Activated effector memory CD4-positive, alpha-beta T cell treated with Interleukin-2 at 50 U/mL for 16 hours (primary cell): ENCODE measurements at regions not wholly inside any gene's neighbourhood (a gene's known extent, or its start where the extent isn't known, plus 50 kb on each side); places are given as distances from the start of the nearest gene placed in this dataset.

Experiments used
- DNase-seq: peaks from one replicate; pipeline ENCODE4 v3.0.0-alpha.2; 2020

- DNase-seq = no peak
Observed at GRCh38 chr20:52294106-52294628, 102.6 kb upstream of the ZFP64 start.

GRCh38 chr20:52291109-52291508 lies 99.5 kb upstream of the ZFP64 start:
- DNase-seq = no peak

DNA sequence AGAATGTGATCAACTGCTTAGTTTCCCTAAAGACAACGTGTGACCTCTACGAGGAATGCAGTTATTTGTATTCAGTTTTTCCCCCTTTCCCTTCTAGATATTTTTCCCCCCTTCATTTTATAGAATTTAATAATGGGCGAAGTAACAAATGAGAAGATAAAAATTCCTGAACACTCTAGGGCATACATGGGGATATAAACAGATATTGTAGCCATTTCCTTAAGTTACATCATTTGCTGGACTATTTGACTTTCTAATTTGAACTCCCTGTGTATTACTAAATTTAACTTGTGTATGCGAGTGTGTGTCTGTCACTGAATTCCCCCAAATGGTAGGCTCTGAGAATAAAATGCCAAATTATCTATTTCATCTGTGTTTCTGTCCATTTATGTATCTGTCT lies 99.0 kb upstream of the ZFP64 start:
- DNase-seq = no peak

- no peak for DNase-seq
Observed at GRCh38 chr20:52289956-52290565, 98.5 kb upstream of the ZFP64 start.

DNA sequence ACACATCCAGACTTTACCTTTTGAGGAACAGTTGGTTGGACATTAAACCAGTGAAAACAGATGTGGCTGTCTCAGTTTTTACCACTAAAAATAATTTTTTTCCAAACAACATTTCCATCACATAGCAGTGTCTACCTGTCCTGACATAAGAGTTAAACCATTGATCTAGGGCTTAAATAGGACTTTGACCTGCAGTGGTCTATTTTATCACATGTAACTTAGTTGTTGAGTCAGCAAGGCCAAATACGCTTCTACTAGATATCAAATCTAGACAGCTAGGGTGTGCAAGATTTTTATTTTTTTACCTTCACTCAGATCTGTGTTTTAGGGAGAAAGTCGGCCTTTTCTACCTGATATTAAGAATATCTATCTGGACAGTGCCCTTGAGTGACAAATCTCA lies 88.8 kb upstream of the ZFP64 start:
- DNase-seq = no peak

GRCh38 chr20:52279706-52280105 lies 88.1 kb upstream of the ZFP64 start:
- no peak for DNase-seq

DNA sequence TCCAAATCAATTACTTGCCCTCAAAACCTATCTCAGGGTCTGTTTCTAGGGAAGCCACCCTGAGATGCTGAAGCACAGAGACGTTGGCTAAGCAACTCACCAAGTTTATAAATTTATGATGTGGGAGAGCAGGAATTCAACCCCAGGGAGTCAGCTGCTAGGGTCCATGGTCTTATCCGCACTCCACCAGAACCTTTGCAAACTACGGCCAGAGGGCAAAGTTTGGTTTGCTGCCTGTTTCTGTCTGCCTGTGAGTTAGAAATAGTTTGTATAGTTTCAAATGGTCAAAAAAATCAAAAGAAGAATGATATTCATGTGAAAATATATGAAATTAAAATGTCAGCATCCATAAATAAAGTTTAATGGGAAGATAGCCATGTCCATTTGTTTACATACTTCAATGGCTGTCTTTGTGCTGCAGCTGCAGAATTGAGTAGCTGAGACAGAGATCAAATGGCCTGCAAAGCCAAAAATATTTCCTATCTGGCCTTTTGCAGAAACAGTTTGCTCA lies 83.7 kb upstream of the ZFP64 start:
- no peak for DNase-seq

DNA sequence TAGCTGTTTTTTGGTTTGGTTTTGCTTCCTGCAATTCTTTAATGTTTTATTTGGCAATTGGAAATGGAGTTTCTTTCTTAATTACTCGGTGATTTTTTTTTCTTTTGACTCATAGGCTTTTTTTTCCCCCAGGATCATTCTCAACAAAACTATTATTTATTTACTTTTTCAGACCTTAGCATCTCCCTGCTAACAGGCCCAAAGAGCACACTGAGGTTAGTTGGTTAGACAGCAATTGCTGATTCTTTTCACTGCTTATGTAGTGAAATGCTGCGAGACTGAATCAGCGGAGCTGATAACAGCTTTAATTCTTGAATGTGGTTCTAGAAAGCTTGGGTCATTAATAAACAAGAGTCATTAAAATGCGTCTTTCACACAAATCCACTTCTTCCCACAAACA lies 79.1 kb upstream of the ZFP64 start:
- no peak for DNase-seq

DNA sequence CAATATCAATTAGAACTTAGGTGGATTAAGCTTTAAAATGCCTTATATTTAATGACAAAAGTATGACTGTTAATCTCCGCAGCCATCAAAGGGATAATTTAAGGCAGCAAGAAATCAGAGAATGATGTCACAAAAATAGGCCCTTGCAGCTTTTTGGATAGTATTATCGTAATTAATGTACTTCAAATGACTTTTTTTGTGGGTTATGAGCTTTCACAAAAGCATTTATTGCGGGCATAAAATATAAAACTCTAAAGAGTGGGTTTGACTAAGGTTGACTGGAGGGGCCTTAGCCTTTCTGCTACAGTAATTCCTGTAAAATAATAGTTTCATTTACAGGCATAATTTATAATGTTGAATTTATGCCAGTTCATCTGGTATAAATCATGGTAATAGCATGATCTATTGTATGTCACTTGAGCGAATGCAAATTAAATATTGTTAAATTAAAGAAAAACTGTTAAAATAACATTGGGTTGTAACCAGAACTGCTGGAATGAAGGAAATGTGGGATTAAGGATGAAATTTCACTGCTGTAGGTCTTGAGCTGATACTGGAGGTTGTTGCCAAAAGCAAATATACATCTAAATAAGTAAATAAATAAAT lies 78.5 kb upstream of the ZFP64 start:
- no peak for DNase-seq

DNA sequence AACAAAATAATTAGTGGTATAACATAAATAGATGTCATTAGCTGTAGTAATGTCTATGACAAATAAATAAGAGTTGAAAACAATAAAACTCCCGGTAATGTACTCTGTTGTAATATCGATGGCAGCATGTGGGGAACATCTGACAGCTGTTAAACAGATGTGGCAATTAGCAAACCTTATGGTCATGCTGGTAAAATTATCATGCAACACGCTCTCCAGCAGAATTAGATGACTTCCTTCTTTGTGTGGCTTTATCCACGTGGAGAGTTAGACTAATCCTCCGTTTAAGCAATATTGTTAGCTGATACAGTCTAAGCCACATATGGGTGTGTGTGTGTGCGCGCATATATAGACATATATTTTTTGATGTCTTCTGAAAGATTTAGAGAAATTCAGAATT lies 77.7 kb upstream of the ZFP64 start:
- no peak for DNase-seq

DNA sequence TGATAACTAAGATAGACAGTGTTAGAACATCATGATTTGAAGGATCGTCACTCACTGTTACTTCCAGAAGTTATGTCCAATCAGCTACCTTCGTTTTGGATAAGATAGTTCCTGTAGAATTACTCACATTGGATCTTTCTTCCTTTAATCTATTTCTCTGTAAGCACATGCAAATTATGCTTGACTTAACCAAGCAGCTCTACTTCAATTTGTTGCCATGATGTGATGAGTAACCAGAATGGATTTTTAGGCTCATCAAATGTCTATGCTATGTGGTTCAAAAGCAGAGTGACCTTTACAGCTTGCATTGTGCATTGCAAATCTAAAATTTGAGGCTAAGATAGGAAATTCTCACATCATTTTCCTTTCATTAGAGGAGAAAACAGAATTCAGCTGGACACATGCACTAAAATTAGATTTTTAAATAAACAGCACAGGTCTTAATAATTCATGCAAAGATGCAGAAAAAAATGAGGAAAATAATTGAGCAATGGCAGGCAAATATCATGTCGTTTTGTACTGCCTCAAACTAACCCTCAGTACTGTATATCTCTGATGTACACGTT lies 76.7 kb upstream of the ZFP64 start:
- no peak for DNase-seq

DNA sequence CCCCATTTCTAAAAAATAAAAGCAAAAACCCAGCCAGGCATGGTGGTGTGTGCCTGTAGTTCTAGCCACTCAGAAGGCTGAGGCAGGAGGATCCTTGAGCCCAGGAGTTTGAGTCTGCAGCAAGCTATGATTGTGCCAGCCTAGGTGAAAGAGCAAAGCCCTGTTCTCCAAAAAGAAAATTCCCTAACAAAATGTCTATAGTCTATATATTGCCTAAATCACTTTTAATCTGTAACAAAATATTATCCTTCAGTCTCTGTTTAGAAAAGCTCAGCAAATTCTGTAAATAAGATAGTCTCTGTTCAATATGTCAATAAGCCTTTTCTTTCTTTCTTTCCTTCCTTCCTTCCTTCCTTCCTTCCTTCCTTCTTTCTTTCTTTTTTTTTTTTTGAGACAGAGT lies 75.8 kb upstream of the ZFP64 start:
- no peak for DNase-seq

DNA sequence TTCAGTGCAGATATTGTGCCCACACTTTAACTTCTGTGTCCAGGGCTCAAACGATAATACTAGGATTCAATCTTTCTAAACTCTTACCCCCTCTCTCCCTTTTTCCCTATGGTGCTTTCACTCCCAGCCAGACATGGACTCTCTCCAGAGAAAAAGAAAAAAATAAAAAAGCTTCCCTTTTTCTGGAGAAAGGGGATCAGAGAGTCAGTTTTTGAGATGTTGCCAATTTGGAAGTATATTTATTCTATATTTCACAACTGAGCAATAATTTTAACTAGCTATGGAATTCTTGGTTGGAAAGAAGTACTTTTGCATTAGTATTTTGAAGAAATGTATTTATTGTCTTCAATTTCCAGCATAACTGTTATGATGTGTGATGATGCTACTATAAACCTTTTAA lies 72.2 kb upstream of the ZFP64 start:
- no peak for DNase-seq

DNA sequence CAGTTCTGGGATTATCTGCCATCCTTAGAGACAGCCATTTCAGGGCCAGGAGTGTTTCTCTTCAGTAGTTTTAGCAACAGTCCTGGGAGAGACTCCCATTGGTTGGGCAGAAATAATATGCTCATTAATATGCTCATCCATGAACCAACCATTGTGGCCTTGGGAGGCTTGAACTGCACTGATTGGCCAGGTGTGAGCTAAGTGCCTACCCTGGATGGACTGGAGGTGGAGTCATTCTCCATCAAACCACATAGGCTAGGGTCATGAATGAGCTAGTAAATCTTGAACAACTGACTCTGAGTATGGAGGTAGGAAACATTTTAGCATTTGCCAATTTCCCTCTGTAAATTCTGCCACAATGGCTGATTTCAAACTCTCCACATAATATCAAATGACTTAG lies 70.2 kb upstream of the ZFP64 start:
- DNase-seq = no peak

DNA sequence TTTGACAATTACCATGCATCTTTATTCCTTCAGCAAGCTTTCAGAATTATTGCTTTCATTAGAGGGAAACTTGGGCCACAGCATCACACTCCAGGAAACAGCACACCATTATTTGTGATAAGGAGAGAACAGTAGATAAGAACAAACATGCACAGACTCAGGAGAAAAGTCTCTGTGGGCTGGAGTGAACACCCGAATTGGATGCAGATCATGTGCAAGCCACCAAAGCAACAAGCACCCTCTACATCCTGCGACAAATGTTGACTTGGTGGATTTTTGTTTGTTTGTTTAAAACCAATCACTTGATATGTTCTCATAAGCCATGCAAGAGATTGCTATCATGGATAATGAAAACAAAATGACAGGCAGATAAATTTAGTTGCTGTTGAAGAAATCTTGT lies 67.7 kb upstream of the ZFP64 start:
- DNase-seq = no peak

DNA sequence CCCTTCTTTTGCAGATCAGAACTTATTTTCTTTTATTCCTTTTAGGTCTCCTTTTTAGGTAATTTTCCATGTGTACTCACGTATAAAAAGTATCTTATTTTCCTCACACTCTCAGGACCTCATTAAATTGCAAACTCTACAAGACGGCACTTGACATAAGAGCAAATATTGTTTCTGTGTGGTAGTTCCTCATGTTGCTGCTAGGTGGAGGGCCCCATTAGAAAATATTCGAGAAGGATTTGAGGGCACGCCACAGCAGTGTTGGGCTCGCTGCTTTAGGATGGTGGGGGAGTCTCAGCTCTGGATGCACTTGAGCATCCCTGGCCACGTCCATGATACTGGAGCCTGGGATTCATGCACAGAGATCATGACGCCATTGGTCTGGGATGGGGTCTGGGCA lies 64.9 kb upstream of the ZFP64 start:
- DNase-seq = no peak

- no peak for DNase-seq
Observed at GRCh38 chr20:52252664-52253063, 61.1 kb upstream of the ZFP64 start.

DNA sequence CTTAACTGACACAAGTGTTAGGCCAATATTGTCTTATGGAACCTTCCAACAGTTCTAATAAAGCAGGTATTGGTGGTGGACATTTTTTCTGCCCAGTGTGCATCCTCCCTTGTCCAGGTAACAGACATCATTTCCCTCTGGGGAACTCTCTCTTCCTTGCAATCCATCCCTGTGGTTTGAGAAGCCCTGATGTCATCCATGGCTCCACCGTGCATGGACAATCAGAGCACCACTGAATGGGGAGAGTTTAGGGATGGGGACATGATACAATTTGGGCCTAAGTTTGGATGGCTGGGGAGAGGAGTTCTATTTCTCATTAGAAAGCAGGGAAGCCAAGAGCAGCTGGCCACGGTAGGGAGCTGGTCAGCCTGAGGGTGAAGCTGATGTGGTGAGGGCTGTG lies 60.2 kb upstream of the ZFP64 start:
- DNase-seq = no peak

DNA sequence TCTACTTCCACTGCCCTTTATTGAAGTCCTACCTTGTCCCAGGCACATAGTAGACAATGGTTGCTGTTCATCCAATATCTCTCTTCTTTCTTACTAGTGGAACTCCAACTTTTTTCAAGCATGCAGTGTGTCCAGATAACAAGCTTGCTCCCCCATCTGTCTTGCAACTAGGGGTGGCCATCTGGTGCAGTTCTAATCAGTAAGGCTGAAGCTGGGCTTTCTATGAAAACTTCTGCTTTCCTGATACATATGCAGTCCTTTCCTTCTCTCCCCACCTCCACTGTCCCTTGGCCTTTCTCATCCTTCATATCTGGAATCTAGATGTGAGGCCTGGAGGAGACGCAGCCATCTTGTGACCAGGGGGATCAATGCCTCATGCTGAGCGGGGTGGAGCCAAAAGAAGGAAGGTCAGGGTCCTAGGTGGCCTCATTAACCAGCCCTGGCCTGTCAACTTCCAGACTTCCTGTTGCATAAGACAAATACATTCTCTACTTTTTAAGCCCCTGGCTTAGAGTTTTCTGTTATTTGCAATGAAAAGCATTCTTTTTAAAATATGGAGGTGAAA lies 59.6 kb upstream of the ZFP64 start:
- DNase-seq = no peak

- DNase-seq = no peak
Observed at GRCh38 chr20:52247548-52247947, 56.0 kb upstream of the ZFP64 start.

- DNase-seq = no peak
Observed at GRCh38 chr20:52246366-52246765, 54.8 kb upstream of the ZFP64 start.

DNA sequence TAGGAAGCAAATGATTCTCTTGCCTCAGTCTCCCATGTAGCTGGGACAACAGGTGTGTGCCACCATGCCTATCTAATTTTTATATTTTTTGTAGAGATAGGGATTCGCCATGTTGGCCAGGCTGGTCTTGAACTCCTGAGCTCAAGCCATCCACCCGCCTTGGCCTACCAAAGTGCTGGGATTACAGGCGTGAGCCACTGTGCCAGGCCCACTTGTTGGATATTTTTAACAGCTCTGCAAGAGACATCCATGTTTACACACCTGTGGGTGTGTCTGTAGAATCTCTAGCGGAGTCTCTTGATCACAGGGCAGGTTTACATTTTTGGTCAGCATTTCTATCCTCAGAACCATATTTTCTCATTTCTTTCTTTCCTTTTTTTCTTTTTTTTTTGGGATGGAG lies 53.1 kb upstream of the ZFP64 start:
- no peak for DNase-seq

DNA sequence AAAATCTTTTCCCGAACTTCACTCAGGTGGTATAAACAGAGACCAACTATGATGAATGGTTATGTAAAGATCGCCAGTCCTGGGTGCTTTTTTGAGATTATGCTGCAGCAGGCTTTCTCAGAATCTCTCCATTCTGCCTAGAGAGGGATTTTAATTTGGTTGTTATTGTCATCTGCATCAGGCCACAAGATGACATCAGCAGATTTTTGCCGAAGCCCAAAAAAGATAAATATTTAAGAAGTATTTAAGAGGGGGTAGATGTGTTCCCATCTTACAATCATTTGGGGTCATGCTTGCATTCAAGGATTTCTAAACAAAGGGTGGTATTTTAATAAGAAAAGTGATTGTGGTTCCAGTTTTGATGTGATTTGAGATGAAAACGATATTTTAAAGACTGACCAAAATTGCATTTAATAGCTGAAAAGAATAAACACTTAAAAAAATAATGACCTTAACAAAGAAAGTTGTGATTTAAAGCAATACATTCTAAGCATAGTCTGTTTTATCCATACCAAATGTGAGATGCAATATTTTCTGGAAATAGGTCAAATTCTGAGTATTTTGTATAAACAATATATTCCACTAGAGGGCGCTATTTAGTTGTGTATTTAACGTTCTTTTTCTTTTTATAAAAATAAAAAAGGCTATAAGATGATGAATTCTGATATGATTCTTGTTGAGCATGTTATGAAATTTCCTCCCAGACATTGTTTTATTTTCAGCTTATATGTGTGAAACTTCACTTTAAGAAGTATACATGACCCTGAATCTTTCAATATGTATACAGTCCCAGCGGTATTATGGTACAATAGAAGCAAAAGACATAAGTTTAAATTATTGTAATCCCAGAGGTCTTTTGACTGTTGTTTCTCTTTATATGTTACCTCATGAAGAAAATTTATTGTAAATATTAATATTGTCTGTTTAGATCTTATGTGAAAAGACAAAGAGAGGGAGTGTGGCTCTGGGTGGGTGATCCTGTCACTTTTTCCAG lies 51.0 kb upstream of the ZFP64 start:
- DNase-seq = no peak
